SK-N-SH (cell line): ENCODE measurements at regions not wholly inside any gene's neighbourhood (a gene's known extent, or its start where the extent isn't known, plus 50 kb on each side); places are given as distances from the start of the nearest gene placed in this dataset.

Experiments
- CTCF ChIA-PET: fragments of 300-600, 350-600 bp; formaldehyde crosslinking; extraction: SDS; loops from one replicate; lab custom pipeline; 2021; lab: Yijun Ruan, JAX
- POLR2A ChIA-PET: fragments of 350-600 bp; sonication (Branson Sonifier 250); formaldehyde crosslinking; extraction: SDS; loops from one replicate; lab custom pipeline; 2020; ENCODE audit warnings: antibody characterized with exemption, inconsistent platforms; lab: Yijun Ruan, JAX
- DNase-seq: peaks from one replicate; pipeline ENCODE4 v3.0.0; 2012
- H2AFZ ChIP-seq: fragments of 200-600 bp; sonication (generic); 2 replicates; pipeline ENCODE4 v1.8.1; 2016; ENCODE audit warnings: antibody characterized with exemption, mild to moderate bottlenecking, low read depth
- H3F3A ChIP-seq: fragments of 200-600 bp; sonication (generic); replicated peaks from 2 replicates; pipeline ENCODE3; 2016; ENCODE audit warnings: antibody characterized with exemption, mild to moderate bottlenecking; ENCODE audit not compliant: insufficient read depth
- H3K27ac ChIP-seq, 2 experiments: fragments of 200-500 bp in 1 of 2; fragments of 200-600 bp in 1 of 2; sonication (Bioruptor generic) in 1 of 2; sonication (generic), shearing (Covaris generic) in 1 of 2; 2 replicates each; pipeline versions ENCODE4 v1.5.1 to v1.6.1; 2014 to 2016; ENCODE audit warnings: low read depth in 2 of 2, inconsistent platforms in 1 of 2, low read length in 1 of 2, mild to moderate bottlenecking in 1 of 2, mixed read lengths in 1 of 2
- H3K27me3 ChIP-seq: fragments of 200-600 bp; sonication (generic), shearing (Covaris generic); 2 replicates; pipeline ENCODE4 v1.6.1; 2016; ENCODE audit warnings: mixed run types; ENCODE audit not compliant: insufficient read depth
- H3K36me3 ChIP-seq, 2 experiments: fragments of 200-500 bp in 1 of 2; fragments of 200-600 bp in 1 of 2; sonication (Bioruptor generic) in 1 of 2; sonication (generic) in 1 of 2; replicated peaks in 1 of 2; 2 replicates each; pipeline versions ENCODE3 to v1.5.1; 2014 to 2016; ENCODE audit warnings: low read length in 1 of 2, mild to moderate bottlenecking in 1 of 2; ENCODE audit not compliant: insufficient read depth in 2 of 2, control insufficient read depth in 1 of 2
- H3K4me1 ChIP-seq, 2 experiments: fragments of 200-500 bp in 1 of 2; fragments of 200-600 bp in 1 of 2; sonication (Bioruptor generic) in 1 of 2; sonication (generic), shearing (Covaris generic) in 1 of 2; 2 replicates each; pipeline versions ENCODE4 v1.5.1 to v1.6.1; 2014 to 2016; ENCODE audit warnings: low read depth in 1 of 2, low read length in 1 of 2, mixed run types in 1 of 2; ENCODE audit not compliant: insufficient read depth in 2 of 2, control insufficient read depth in 1 of 2
- H3K4me2 ChIP-seq: fragments of 200-600 bp; sonication (generic), shearing (Covaris generic); 2 replicates; pipeline ENCODE4 v1.6.1; 2017; ENCODE audit warnings: mixed run types
- H3K4me3 ChIP-seq, 2 experiments: fragments of 200-500 bp in 1 of 2; fragments of 200-600 bp in 1 of 2; sonication (Bioruptor generic) in 1 of 2; sonication (generic), shearing (Covaris generic) in 1 of 2; 2 replicates each; pipeline versions ENCODE4 v1.5.1 to v1.8.1; 2014 to 2016; ENCODE audit warnings: low read depth in 2 of 2, inconsistent platforms in 1 of 2, low read length in 1 of 2, mild to moderate bottlenecking in 1 of 2, mixed read lengths in 1 of 2, moderate library complexity in 1 of 2
- H3K79me2 ChIP-seq: fragments of 200-600 bp; sonication (generic); 2 replicates; pipeline ENCODE4 v1.8.1; 2017; ENCODE audit warnings: mild to moderate bottlenecking; ENCODE audit not compliant: insufficient read depth
- H3K9ac ChIP-seq: fragments of 200-600 bp; sonication (generic); 2 replicates; pipeline ENCODE4 v1.6.1; 2017; ENCODE audit warnings: mixed run types
- H3K9me2 ChIP-seq: fragments of 200-600 bp; sonication (generic); 2 replicates; pipeline ENCODE4 v1.6.1; 2017; ENCODE audit warnings: mixed run types
- H3K9me3 ChIP-seq: fragments of 200-600 bp; sonication (generic); 2 replicates; pipeline ENCODE4 v1.6.1; 2017; ENCODE audit warnings: mixed run types, mild to moderate bottlenecking, moderate library complexity
- H4K20me1 ChIP-seq: fragments of 200-600 bp; sonication (generic); 2 replicates; pipeline ENCODE4 v1.6.1; 2017; ENCODE audit warnings: mild to moderate bottlenecking, mixed run types; ENCODE audit not compliant: insufficient read depth
- CHD2 ChIP-seq: fragments of 150-350 bp; IDR thresholded peaks from 2 replicates; pipeline ENCODE4 v1.6.1; 2018; ENCODE audit warnings: low read length; ENCODE audit not compliant: partially characterized antibody
- CTCF ChIP-seq: fragments of 200-600 bp; sonication (generic); IDR thresholded peaks from 2 replicates; pipeline ENCODE4 v1.6.1; 2017; ENCODE audit warnings: antibody characterized with exemption, mild to moderate bottlenecking, moderate library complexity
- EP300 ChIP-seq, 2 experiments: IDR thresholded peaks; 2 replicates each; pipeline versions ENCODE4 v1.4.0 to v1.6.1; 2012; ENCODE audit warnings: borderline replicate concordance in 1 of 2, low read depth in 1 of 2, low read length in 1 of 2
- EZH2phosphoT487 ChIP-seq: fragments of 200-600 bp; sonication (generic); IDR thresholded peaks from 2 replicates; pipeline ENCODE4 v1.6.1; 2017; ENCODE audit warnings: low read depth, mixed run types, mild to moderate bottlenecking, antibody characterized with exemption, moderate library complexity, borderline replicate concordance
- FOXJ3 ChIP-seq: sonication (generic); formaldehyde crosslinking; IDR thresholded peaks from 2 replicates; pipeline ENCODE4 v1.5.1; 2020; ENCODE audit warnings: mild to moderate bottlenecking, missing genetic modification reagents
- FOXM1 ChIP-seq: IDR thresholded peaks from 2 replicates; pipeline ENCODE4 v1.4.0; 2012; ENCODE audit warnings: low read depth, mild to moderate bottlenecking
- GABPA ChIP-seq: IDR thresholded peaks from 2 replicates; pipeline ENCODE4 v1.4.0; 2012; ENCODE audit warnings: low read depth, mild to moderate bottlenecking
- IRF3 ChIP-seq: fragments of 150-350 bp; IDR thresholded peaks from 2 replicates; pipeline ENCODE4 v1.6.1; 2016; ENCODE audit warnings: mild to moderate bottlenecking, low read depth, low read length
- JUND ChIP-seq: IDR thresholded peaks from 2 replicates; pipeline ENCODE4 v1.4.0; 2012
- MAX ChIP-seq: IDR thresholded peaks from 2 replicates; pipeline ENCODE4 v1.4.0; 2012; ENCODE audit warnings: low read depth
- MXI1 ChIP-seq: IDR thresholded peaks from 2 replicates; pipeline ENCODE4 v1.6.1; 2012; ENCODE audit warnings: mild to moderate bottlenecking, low read depth, low read length, improper control_type of control experiment
- NFIC ChIP-seq: IDR thresholded peaks from 2 replicates; pipeline ENCODE4 v1.4.0; 2012; ENCODE audit warnings: borderline replicate concordance
- PBX3 ChIP-seq: IDR thresholded peaks from 2 replicates; pipeline ENCODE4; 2012
- RAD21 ChIP-seq: IDR thresholded peaks from 2 replicates; pipeline ENCODE4 v1.6.1; 2012; ENCODE audit warnings: mild to moderate bottlenecking, low read length
- REST ChIP-seq: IDR thresholded peaks from 2 replicates; pipeline ENCODE4 v1.6.1; 2012; ENCODE audit warnings: mild to moderate bottlenecking, low read depth, low read length, moderate library complexity
- SMC3 ChIP-seq: IDR thresholded peaks from 2 replicates; pipeline ENCODE4 v1.6.1; 2012; ENCODE audit warnings: low read depth, low read length, improper control_type of control experiment
- TCF12 ChIP-seq: IDR thresholded peaks from 2 replicates; pipeline ENCODE4 v1.4.0; 2012
- TEAD4 ChIP-seq: IDR thresholded peaks from 2 replicates; pipeline ENCODE4 v1.4.0; 2012; ENCODE audit warnings: mild to moderate bottlenecking, borderline replicate concordance; ENCODE audit not compliant: insufficient read depth
- USF2 ChIP-seq: fragments of 150-350 bp; IDR thresholded peaks from 2 replicates; pipeline ENCODE4 v1.6.1; 2017; ENCODE audit warnings: antibody characterized with exemption, low read length, low read depth, borderline replicate concordance
- YY1 ChIP-seq: IDR thresholded peaks from 2 replicates; pipeline ENCODE4 v1.4.0; 2012; ENCODE audit warnings: low read depth, mild to moderate bottlenecking
- ZBTB33 ChIP-seq: IDR thresholded peaks from 2 replicates; pipeline ENCODE4 v1.4.0; 2012; ENCODE audit warnings: low read depth, borderline replicate concordance
- WGBS: methylation state at CpG from one replicate; pipeline ENCODE4 v1.1.6; 2017; ENCODE audit warnings: low lambda C conversion rate; 5-methylcytosine and 5-hydroxymethylcytosine counted together

- Histone ChIP-seq H3K4me2 (peak overlapping the region; percentile 65; the same call in 1 of the 2 replicates), H3K9me3 (no peaks in the 10 kb centered on the region), H2AFZ (peak overlapping the region; percentile 82), H3K27me3 (no peaks in the 10 kb centered on the region), H3K4me3 (peak overlapping the region in 1 of 2 experiments; percentile 4; a peak in 1 of 4 replicates), H3F3A (peaks cover 28% of the 10 kb centered on the region), H3K9me2 (no peaks in the 10 kb centered on the region), H3K79me2 (no peaks in the 10 kb centered on the region), H3K27ac (peak overlapping the region; percentile 81 to 92; a peak in 3 of 4 replicates), H3K36me3 (no peaks in the 10 kb centered on the region), H3K9ac (peak overlapping the region; percentile 36; the same call in 1 of the 2 replicates), H3K4me1 (peaks cover 0 to 9% of the 10 kb centered on the region in 2 experiments; a peak in 3 of 4 replicates), H4K20me1 (no peaks in the 10 kb centered on the region)
- CTCF ChIA-PET = no interaction called here
- 3% methylated on average over 2 of the region's 2 CpGs for WGBS
- no peak for DNase-seq
- POLR2A ChIA-PET = no interaction called here
- TF ChIP-seq MAX = peak; percentile 74; the same call in 1 of the 2 replicates
- no peak for TF ChIP-seq FOXJ3 (CRISPR knock-in tag)
- TF ChIP-seq MXI1 = no peak
- TF ChIP-seq REST = 0 out of 2 replicates have a peak, but pooled peaks have one; percentile 32
- peak; percentile 100 for TF ChIP-seq JUND
- no peak for TF ChIP-seq YY1
- TF ChIP-seq EP300 (IDR thresholded peaks at IDR 0.05; ENCODE audit: borderline replicate concordance in 1 of 2, low read depth in 1 of 2, low read length in 1 of 2) = peak; percentile 36 to 91; a peak in 3 of 4 replicates
- no peak for TF ChIP-seq USF2
- 0 out of 2 replicates have a peak, but pooled peaks have one; percentile 49 for TF ChIP-seq FOXM1
- peak; percentile 50; the same call in 1 of the 2 replicates for TF ChIP-seq TEAD4
- TF ChIP-seq IRF3 = no peak
- peak; percentile 65; the same call in 1 of the 2 replicates for TF ChIP-seq ZBTB33
- peak; percentile 86 for TF ChIP-seq NFIC
- no peak for TF ChIP-seq GABPA
- no peak for TF ChIP-seq SMC3
- no peak for TF ChIP-seq RAD21
- no peak for TF ChIP-seq CTCF
- peak; percentile 95 for TF ChIP-seq PBX3
- TF ChIP-seq CHD2 = no peak
- no peak for TF ChIP-seq EZH2phosphoT487
- peak; percentile 91 for TF ChIP-seq TCF12
Measured at GRCh38 chr4:156547439-156547838, 424.2 kb downstream of the PDGFC start.
